ENCODE measurements at regions not wholly inside any gene's neighbourhood (a gene's known extent, or its start where the extent isn't known, plus 50 kb on each side); places are given as distances from the start of the nearest gene placed in this dataset.

GRCh38 chrX:40943093-40943641, 142.1 kb upstream of the USP9X start:
- TF ChIP-seq CTCF (IDR thresholded peaks at IDR 0.05 in 4 of 5, conservative IDR thresholded peaks at IDR 0.05 in 1 of 5) (no peak), POLR2A (IDR thresholded peaks at IDR 0.05) (no peak)
- Histone ChIP-seq H3K36me3 (no peaks in the 10 kb centered on the region), H3K4me3 (no peak overlapping the region), H3K4me1 (peaks cover 0 to 5% of the 10 kb centered on the region in 2 donors), H3K27me3 (no peaks in the 10 kb centered on the region), H3K27ac (peak overlapping the region in 2 of 4 donors; percentile 84 to 86), H3K9me3 (no peaks in the 10 kb centered on the region)
- ATAC-seq: no peak
- in situ Hi-C loops (cut with MboI; ENCODE audit: low sequenced_read_pairs in 4 of 4): no loop called here
- intact Hi-C loops (cut with DNase I; ENCODE audit: low total_unique reads): loop anchor here (10.0 kb wide), 2 partner anchors 172 to 298 kb away; partner anchors contain the start of gene CXorf38
- DNase-seq: no peak

DNA sequence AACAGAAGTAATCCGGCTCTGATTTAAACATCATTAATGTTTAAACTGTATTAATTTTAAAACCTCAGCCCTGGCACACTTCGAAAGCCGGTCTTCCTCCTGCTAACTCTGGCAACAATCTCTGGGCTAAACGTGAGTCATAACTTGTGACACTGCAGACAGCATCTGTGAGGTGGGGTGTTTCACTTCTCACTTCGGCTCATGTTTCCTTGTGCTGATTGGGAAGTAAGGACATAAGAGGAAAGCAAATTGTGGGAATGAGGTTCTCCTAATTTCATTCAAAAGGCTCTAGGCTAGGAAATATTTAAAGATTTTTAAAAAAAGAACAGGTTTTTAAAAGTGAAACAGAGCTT, 139.9 kb upstream of the USP9X start:
- intact Hi-C loops (cut with DNase I; ENCODE audit: low total_unique reads): loop anchor here (2.0 to 10.0 kb wide), 4 partner anchors 57 to 301 kb away; partner anchors contain the start of genes CXorf38 and USP9X
- ATAC-seq (peak; percentile 98 to 99), DNase-seq (peak; percentile 72 to 80)
- in situ Hi-C loops (cut with MboI; ENCODE audit: low sequenced_read_pairs in 4 of 4): no loop called here
- no peak for TF ChIP-seq CTCF (IDR thresholded peaks at IDR 0.05 in 4 of 5, conservative IDR thresholded peaks at IDR 0.05 in 1 of 5)
- peak in 1 of 2 donors; percentile 10 for TF ChIP-seq POLR2A (IDR thresholded peaks at IDR 0.05)
- Histone ChIP-seq H3K9me3 (no peaks in the 10 kb centered on the region), H3K36me3 (no peaks in the 10 kb centered on the region), H3K27me3 (no peaks in the 10 kb centered on the region), H3K27ac (peak overlapping the region; percentile 77 to 86 (median 81)), H3K4me1 (peaks cover 0 to 5% of the 10 kb centered on the region in 2 donors), H3K4me3 (no peak overlapping the region)

- peak overlapping the region; percentile 24 to 41 (median 30) for H3K27ac ChIP-seq
- DNase-seq: no peak
- H3K4me1 ChIP-seq: peaks cover 0 to 5% of the 10 kb centered on the region in 2 donors
- in situ Hi-C loops (cut with MboI; ENCODE audit: low sequenced_read_pairs in 4 of 4) (no loop called here), intact Hi-C loops (cut with DNase I; ENCODE audit: low total_unique reads) (loop anchor here (5.0 to 10.0 kb wide), 3 partner anchors 55 to 302 kb away; partner anchors contain the start of gene CXorf38)
- no peak for TF ChIP-seq POLR2A (IDR thresholded peaks at IDR 0.05)
- TF ChIP-seq CTCF (IDR thresholded peaks at IDR 0.05 in 4 of 5, conservative IDR thresholded peaks at IDR 0.05 in 1 of 5): no peak
- peak in 1 of 2 donors; percentile 39 for ATAC-seq
- H3K9me3 ChIP-seq: no peaks in the 10 kb centered on the region
- H3K27me3 ChIP-seq: no peaks in the 10 kb centered on the region
- H3K36me3 ChIP-seq: no peaks in the 10 kb centered on the region
- H3K4me3 ChIP-seq: no peak overlapping the region
Measured at GRCh38 chrX:40947276-40947675, 138.0 kb upstream of the USP9X start.

- in situ Hi-C loops (cut with MboI; ENCODE audit: low sequenced_read_pairs in 4 of 4) (no loop called here), intact Hi-C loops (cut with DNase I; ENCODE audit: low total_unique reads) (loop anchor here (5.0 to 10.0 kb wide), 3 partner anchors 53 to 304 kb away; partner anchors contain the start of gene CXorf38)
- ATAC-seq: no peak
- Histone ChIP-seq H3K4me3 (no peak overlapping the region), H3K4me1 (peaks cover 0 to 5% of the 10 kb centered on the region in 2 donors), H3K9me3 (no peaks in the 10 kb centered on the region), H3K36me3 (no peaks in the 10 kb centered on the region), H3K27me3 (no peaks in the 10 kb centered on the region), H3K27ac (no peak overlapping the region)
- TF ChIP-seq CTCF (IDR thresholded peaks at IDR 0.05 in 4 of 5, conservative IDR thresholded peaks at IDR 0.05 in 1 of 5) (no peak), POLR2A (IDR thresholded peaks at IDR 0.05) (no peak)
- no peak for DNase-seq
Measured at GRCh38 chrX:40949071-40949470, 136.2 kb upstream of the USP9X start.

Data from gastrocnemius medialis (tissue), 4 donors.